GM12878 (cell line): ENCODE measurements at regions not wholly inside any gene's neighbourhood (a gene's known extent, or its start where the extent isn't known, plus 50 kb on each side); places are given as distances from the start of the nearest gene placed in this dataset.

Experiments
- ATF3 ChIP-seq: IDR thresholded peaks from 2 replicates; pipeline ENCODE4 v1.6.1; 2011; ENCODE audit warnings: low read depth, mild to moderate bottlenecking, low read length, moderate library complexity, borderline replicate concordance; ENCODE audit errors: extremely low read depth
- CBX5 ChIP-seq: sonication (generic); IDR thresholded peaks from 2 replicates; pipeline ENCODE4 v1.6.1; 2016; ENCODE audit warnings: low read depth, moderate library complexity, mild to moderate bottlenecking, inconsistent platforms
- CHD1 ChIP-seq: IDR thresholded peaks from 2 replicates; pipeline ENCODE4 v1.6.1; 2012; ENCODE audit warnings: low read depth, low read length, improper control_type of control experiment
- POLR2AphosphoS5 ChIP-seq: IDR thresholded peaks from 2 replicates; pipeline ENCODE4 v1.6.1; 2011; ENCODE audit warnings: mild to moderate bottlenecking, low read length, inconsistent platforms
- REST ChIP-seq: IDR thresholded peaks from 2 replicates; pipeline ENCODE4 v1.6.1; 2012; ENCODE audit warnings: mild to moderate bottlenecking, low read depth, low read length

DNA sequence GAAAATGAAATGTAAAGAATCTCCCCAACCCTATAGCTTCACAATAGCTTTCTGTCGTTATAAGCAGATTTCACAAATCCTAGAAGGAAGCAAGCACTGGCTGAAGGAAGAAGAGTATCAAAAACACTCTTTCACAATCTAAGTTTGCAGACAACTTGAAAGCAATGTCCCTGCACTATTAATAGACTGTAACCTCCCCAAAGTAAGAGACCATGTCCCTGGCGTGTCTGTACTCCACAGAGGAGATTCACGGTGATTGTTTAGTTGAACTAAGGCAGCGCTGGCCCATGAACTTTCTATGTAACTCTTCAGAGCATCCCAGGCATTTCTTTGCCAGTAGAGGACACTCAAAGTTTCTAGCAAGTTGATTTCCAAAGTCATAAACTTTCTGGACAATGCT is 128.0 kb upstream of the HNRNPA3 start:
- no peak for TF ChIP-seq CHD1
- TF ChIP-seq CBX5, result no peak
- TF ChIP-seq ATF3, result no peak
- no peak for TF ChIP-seq REST
- no peak for TF ChIP-seq POLR2AphosphoS5
